ENCODE measurements at regions not wholly inside any gene's neighbourhood (a gene's known extent, or its start where the extent isn't known, plus 50 kb on each side); places are given as distances from the start of the nearest gene placed in this dataset.

DNA sequence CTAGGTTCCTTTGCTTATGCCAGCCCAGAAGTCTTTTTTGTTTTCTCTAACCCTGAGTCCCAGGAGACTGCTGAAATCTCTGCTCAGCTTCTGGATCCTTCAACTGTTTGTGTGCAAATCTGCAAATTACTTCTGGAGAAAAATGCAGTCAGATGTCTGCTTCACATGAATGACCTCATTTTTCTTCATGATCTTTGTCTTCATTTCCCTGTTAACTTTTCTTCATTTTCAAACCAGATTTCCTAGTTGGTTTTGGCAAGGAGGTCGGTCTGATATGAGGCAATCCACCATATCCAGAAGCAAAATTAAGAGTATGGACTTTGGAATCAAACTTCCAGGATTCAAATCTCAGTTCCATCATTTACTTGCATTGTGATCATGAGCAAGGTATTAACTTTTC is 66.8 kb downstream of the ZNF503 start:
- Mint-ChIP-seq H3K27me3 (ENCODE audit: low read depth) (peaks cover 48% of the 10 kb centered on the region), H3K4me1 (no peaks in the 10 kb centered on the region), H3K27ac (no peak overlapping the region), H3K9me3 (peaks cover 27% of the 10 kb centered on the region), H3K36me3 (peaks cover 2% of the 10 kb centered on the region), H3K4me3 (no peak overlapping the region)
- TF ChIP-seq, protein P1, sequence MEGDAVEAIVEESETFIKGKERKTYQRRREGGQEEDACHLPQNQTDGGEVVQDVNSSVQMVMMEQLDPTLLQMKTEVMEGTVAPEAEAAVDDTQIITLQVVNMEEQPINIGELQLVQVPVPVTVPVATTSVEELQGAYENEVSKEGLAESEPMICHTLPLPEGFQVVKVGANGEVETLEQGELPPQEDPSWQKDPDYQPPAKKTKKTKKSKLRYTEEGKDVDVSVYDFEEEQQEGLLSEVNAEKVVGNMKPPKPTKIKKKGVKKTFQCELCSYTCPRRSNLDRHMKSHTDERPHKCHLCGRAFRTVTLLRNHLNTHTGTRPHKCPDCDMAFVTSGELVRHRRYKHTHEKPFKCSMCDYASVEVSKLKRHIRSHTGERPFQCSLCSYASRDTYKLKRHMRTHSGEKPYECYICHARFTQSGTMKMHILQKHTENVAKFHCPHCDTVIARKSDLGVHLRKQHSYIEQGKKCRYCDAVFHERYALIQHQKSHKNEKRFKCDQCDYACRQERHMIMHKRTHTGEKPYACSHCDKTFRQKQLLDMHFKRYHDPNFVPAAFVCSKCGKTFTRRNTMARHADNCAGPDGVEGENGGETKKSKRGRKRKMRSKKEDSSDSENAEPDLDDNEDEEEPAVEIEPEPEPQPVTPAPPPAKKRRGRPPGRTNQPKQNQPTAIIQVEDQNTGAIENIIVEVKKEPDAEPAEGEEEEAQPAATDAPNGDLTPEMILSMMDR (IDR thresholded peaks at IDR 0.05; ENCODE audit: unreplicated experiment) = no peak
- DNase-seq (ENCODE audit: low spot score in 2 of 2, unreplicated experiment in 2 of 2) = no peak

DNA sequence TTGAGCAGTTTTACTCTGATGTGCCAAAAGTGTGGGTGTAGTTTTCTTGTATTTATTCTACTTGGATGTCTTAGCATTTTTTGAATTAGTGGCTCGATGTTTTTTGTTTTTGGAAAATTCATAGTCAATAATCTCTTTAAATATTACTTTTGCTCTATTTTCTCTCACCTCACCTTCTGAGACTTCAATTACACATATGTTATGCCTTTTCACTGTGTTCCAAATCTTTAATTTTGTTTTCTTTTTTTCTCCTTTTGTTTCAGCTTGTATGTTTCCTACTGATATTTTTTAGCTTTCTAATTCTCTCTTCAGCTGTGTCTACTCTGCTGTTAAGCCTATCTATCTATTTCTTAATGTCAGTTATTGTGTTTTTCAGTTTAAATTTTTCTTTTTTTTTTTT is 69.5 kb downstream of the ZNF503 start:
- H3K27ac Mint-ChIP-seq = no peak overlapping the region
- H3K9me3 Mint-ChIP-seq = peaks cover 27% of the 10 kb centered on the region
- H3K36me3 Mint-ChIP-seq = peaks cover 2% of the 10 kb centered on the region
- peaks cover 45% of the 10 kb centered on the region for H3K27me3 Mint-ChIP-seq (ENCODE audit: low read depth)
- no peak for DNase-seq (ENCODE audit: low spot score in 2 of 2, unreplicated experiment in 2 of 2)
- no peaks in the 10 kb centered on the region for H3K4me1 Mint-ChIP-seq
- TF ChIP-seq, protein P1 (IDR thresholded peaks at IDR 0.05; ENCODE audit: unreplicated experiment) = no peak
- no peak overlapping the region for H3K4me3 Mint-ChIP-seq

DNA sequence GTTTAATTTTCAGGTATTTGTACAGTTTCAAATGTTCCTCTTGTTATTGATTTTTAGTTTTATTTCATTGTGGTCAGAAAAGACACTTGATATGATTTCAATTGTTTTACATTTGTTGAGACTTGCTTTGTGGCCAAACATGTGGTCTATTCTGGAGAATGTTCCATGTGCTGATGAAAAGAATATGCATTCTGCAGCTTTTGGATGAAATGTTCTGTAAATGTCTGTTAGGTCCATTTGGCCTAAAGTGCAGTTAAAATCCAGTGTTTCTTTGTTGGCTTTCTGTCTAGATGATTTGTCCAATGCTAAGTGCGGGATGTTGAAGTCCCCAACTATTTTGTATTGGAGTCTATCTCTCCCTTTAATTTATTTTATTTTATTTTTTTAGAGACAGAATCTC is 70.5 kb downstream of the ZNF503 start:
- Mint-ChIP-seq H3K27me3 (ENCODE audit: low read depth) (peaks cover 47% of the 10 kb centered on the region), H3K27ac (no peak overlapping the region), H3K36me3 (peaks cover 2% of the 10 kb centered on the region), H3K4me3 (no peak overlapping the region), H3K4me1 (no peaks in the 10 kb centered on the region), H3K9me3 (peaks cover 26% of the 10 kb centered on the region)
- TF ChIP-seq, protein P1 (IDR thresholded peaks at IDR 0.05; ENCODE audit: unreplicated experiment) = no peak
- DNase-seq (ENCODE audit: low spot score in 2 of 2, unreplicated experiment in 2 of 2) = no peak

DNA sequence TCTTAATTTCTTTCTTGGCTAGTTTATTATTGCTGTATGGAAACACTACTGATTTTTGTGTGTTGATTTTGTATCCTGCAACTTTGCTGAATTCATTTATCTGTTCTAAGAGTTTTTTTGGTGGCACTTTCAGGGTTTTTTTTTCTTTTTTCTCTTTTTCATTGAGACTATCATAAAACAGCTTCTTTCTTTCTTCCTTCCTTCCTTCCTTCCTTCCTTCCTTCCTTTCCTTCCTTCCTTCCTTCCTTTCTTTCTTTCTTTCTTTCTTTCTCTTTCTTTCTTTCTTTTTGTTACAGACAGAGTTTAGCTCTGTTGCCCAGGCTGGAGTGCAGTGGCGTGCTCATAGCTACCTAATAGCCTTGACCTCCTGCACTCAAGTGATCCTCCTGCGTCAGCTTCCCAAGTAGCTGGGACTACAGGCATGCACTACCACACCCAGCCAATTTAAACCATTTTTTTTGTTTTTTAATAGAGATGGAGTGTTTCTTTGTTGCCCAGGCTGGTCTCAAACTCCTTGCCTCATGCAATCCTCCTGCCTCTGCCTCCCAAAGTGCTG is 72.3 kb downstream of the ZNF503 start:
- TF ChIP-seq, protein P1 (IDR thresholded peaks at IDR 0.05; ENCODE audit: unreplicated experiment) = no peak
- no peak for DNase-seq (ENCODE audit: low spot score in 2 of 2, unreplicated experiment in 2 of 2)
- Mint-ChIP-seq H3K27me3 (ENCODE audit: low read depth) (peaks cover 53% of the 10 kb centered on the region), H3K36me3 (peaks cover under 1% of the 10 kb centered on the region), H3K27ac (no peak overlapping the region), H3K9me3 (peaks cover 12% of the 10 kb centered on the region), H3K4me3 (no peak overlapping the region), H3K4me1 (no peaks in the 10 kb centered on the region)

DNA sequence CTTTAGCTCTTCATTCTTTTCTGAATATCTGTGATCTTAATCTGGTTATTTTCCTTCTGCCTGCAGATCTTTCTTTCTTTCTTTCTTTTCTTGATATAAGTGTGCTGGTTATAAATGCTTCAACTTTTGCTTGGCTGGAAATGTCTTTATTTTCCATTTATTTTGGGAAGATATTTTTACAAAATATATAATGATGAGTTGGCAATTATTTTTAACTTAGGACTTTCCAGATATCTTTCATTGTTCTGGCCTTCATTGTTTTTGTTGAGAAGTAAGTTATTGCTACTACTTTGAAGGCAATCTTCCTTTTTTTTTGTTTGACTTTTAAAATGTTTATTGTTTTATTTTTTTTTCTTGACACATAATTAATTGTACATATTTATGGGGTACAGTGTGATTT is 75.3 kb downstream of the ZNF503 start:
- Mint-ChIP-seq H3K9me3 (peaks cover 14% of the 10 kb centered on the region), H3K36me3 (no peaks in the 10 kb centered on the region), H3K4me1 (no peaks in the 10 kb centered on the region), H3K27ac (no peak overlapping the region), H3K4me3 (no peak overlapping the region), H3K27me3 (ENCODE audit: low read depth) (peaks cover 57% of the 10 kb centered on the region)
- DNase-seq (ENCODE audit: low spot score in 2 of 2, unreplicated experiment in 2 of 2) = no peak
- TF ChIP-seq, protein P1 (IDR thresholded peaks at IDR 0.05; ENCODE audit: unreplicated experiment) = no peak

DNA sequence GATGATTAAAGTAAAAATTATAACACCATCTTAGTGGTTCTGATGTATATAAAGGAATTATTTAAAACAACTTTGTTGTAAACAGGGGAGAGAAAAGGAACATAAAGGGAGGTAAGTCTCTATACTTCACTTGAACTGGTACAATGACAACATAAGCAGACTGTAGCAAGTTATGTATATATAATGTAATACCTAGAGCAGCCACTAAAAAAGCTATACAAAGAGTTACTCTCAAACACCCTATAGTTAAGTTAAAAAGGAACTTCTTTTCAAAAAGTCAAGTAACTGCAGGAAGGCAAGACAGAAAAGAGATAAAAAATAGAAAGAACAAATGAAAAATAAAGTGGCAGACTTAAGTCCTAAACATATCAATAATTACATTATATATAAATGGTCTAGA is 82.3 kb downstream of the ZNF503 start:
- DNase-seq (ENCODE audit: low spot score in 2 of 2, unreplicated experiment in 2 of 2) = no peak
- H3K27ac Mint-ChIP-seq = no peak overlapping the region
- peaks cover 2% of the 10 kb centered on the region for H3K36me3 Mint-ChIP-seq
- peaks cover 11% of the 10 kb centered on the region for H3K27me3 Mint-ChIP-seq (ENCODE audit: low read depth)
- H3K4me1 Mint-ChIP-seq = no peaks in the 10 kb centered on the region
- TF ChIP-seq, protein P1 (IDR thresholded peaks at IDR 0.05; ENCODE audit: unreplicated experiment) = no peak
- no peak overlapping the region for H3K4me3 Mint-ChIP-seq
- H3K9me3 Mint-ChIP-seq = peaks cover 46% of the 10 kb centered on the region

Measured in mesothelial cell of epicardium (in vitro differentiated cells).